ENCODE measurements at regions not wholly inside any gene's neighbourhood (a gene's known extent, or its start where the extent isn't known, plus 50 kb on each side); places are given as distances from the start of the nearest gene placed in this dataset.

- TF ChIP-seq POLR2A (IDR thresholded peaks at IDR 0.05; ENCODE audit: low read length) (no peak), GATA1 (IDR thresholded peaks at IDR 0.05; ENCODE audit: low read depth, low read length) (no peak)
Observed at GRCh38 chr5:142411656-142412425, 87.0 kb upstream of the SPRY4 start.

Measured in erythroblast (primary cell).